Adrenal gland (tissue), 9 donors: ENCODE measurements at regions not wholly inside any gene's neighbourhood (a gene's known extent, or its start where the extent isn't known, plus 50 kb on each side); places are given as distances from the start of the nearest gene placed in this dataset.

Experiments used
- DNase-seq, 7 donors: peaks; one replicate each; pipeline ENCODE4 v3.0.0-alpha.2; 2019 to 2020
- H3K27ac ChIP-seq, 5 donors: fragments of 200-600 bp; sonication (generic) in 4 of 5; 1 replicate in 3 of 5; 2 replicates in 2 of 5; pipeline versions ENCODE4 v1.5.1 to v1.8.0; 2016 to 2020; ENCODE audit warnings: mild to moderate bottlenecking in 1 of 5
- H3K27me3 ChIP-seq: fragments of 200-600 bp; 2 replicates; pipeline ENCODE4 v1.8.0; 2021
- H3K36me3 ChIP-seq, 2 donors: fragments of 200-600 bp; replicated peaks in 1 of 2; 1 replicate in 1 of 2; 2 replicates in 1 of 2; pipeline versions ENCODE4 v1.5.1 to v1.8.0; 2018 to 2022
- H3K4me1 ChIP-seq, 2 donors: fragments of 200-600 bp; replicated peaks in 1 of 2; 1 replicate in 1 of 2; 2 replicates in 1 of 2; pipeline versions ENCODE4 v1.5.1 to v1.8.0; 2018 to 2021
- H3K4me3 ChIP-seq, 4 donors: fragments of 200-600 bp; sonication (generic) in 3 of 4; one replicate each; pipeline ENCODE4 v1.5.1; 2016 to 2018
- H3K9me3 ChIP-seq, 3 donors: fragments of 200-600 bp; sonication (generic) in 1 of 3; replicated peaks in 1 of 3; 1 replicate in 2 of 3; 2 replicates in 1 of 3; pipeline versions ENCODE4 v1.5.1 to v1.8.0; 2016 to 2021
- CTCF ChIP-seq, 6 experiments: fragments of 450-650 bp in 4 of 6; fragments of 200-600 bp in 2 of 6; sonication (generic) in 1 of 6; IDR thresholded peaks; 1 replicate in 5 of 6; 2 replicates in 1 of 6; pipeline versions ENCODE4 v1.5.1 to v1.8.0; 2016 to 2021; ENCODE audit warnings: antibody characterized with exemption in 6 of 6, mild to moderate bottlenecking in 2 of 6, moderate library complexity in 1 of 6
- POLR2A ChIP-seq, 2 donors: fragments of 450-650 bp; IDR thresholded peaks; one replicate each; pipeline ENCODE4 v1.6.1; 2017; ENCODE audit warnings: antibody characterized with exemption in 2 of 2, mild to moderate bottlenecking in 2 of 2, moderate library complexity in 1 of 2
- WGBS, 4 donors: extraction: QIAGEN DNeasy Blood & Tissue Kit in 2 of 4; methylation state at CpG; one replicate each; pipeline versions ENCODE4 v1.1.5 to v1.1.7; 2013 to 2017; 5-methylcytosine and 5-hydroxymethylcytosine counted together
- intact Hi-C, 2 donors: fragments of 100-400 bp; cut with DNase I; formaldehyde crosslinking; loops; one replicate each; pipeline versions ENCODE4 v1.14.1 to v1.15.0; 2022 to 2023
- donor health status: healthy with polysubstance abuse.
- donor health status: Bipolar disorder and iron deficiency.
- donor health status: DM: yes; HTN: yes; CAD: no.
- donor health status: DM: no; HTN: no; CAD: no.
- donor health status: DM: no; HTN: no; CAD: no.

- no peaks in the 10 kb centered on the region for H3K27me3 ChIP-seq
- intact Hi-C loops, result no loop called here
- DNase-seq, result no peak
- WGBS, 4 donors, result 24 to 47% (median 30%) methylated on average over 1 of the region's 1 CpG
- no peak overlapping the region for H3K4me3 ChIP-seq
- no peaks in the 10 kb centered on the region for H3K9me3 ChIP-seq
- H3K27ac ChIP-seq, result no peak overlapping the region
- no peak for TF ChIP-seq POLR2A (IDR thresholded peaks at IDR 0.05)
- TF ChIP-seq CTCF (IDR thresholded peaks at IDR 0.05), result no peak
- H3K4me1 ChIP-seq, result no peaks in the 10 kb centered on the region
- no peaks in the 10 kb centered on the region for H3K36me3 ChIP-seq
Observed at GRCh38 chr3:33936921-33937525, 138.6 kb downstream of the PDCD6IP start.

GRCh38 chr3:33937628-33938027 lies 139.2 kb downstream of the PDCD6IP start:
- no peak for TF ChIP-seq CTCF (IDR thresholded peaks at IDR 0.05)
- no peak for TF ChIP-seq POLR2A (IDR thresholded peaks at IDR 0.05)
- WGBS, 4 donors, result 27 to 52% (median 35%) methylated on average over 1 of the region's 1 CpG
- intact Hi-C loops, result no loop called here

GRCh38 chr3:33940149-33940548 lies 141.7 kb downstream of the PDCD6IP start:
- Histone ChIP-seq H3K4me3 (no peak overlapping the region), H3K9me3 (no peaks in the 10 kb centered on the region), H3K27me3 (no peaks in the 10 kb centered on the region), H3K4me1 (no peaks in the 10 kb centered on the region), H3K27ac (no peak overlapping the region), H3K36me3 (no peaks in the 10 kb centered on the region)
- intact Hi-C loops, result no loop called here
- no peak for DNase-seq
- 49 to 64% (median 56%) methylated on average over 5 of the region's 5 CpGs for WGBS, 4 donors
- TF ChIP-seq POLR2A (IDR thresholded peaks at IDR 0.05), result no peak
- no peak for TF ChIP-seq CTCF (IDR thresholded peaks at IDR 0.05)

More at GRCh38 chr3:33937628-33938027, 139.2 kb downstream of the PDCD6IP start:
- Histone ChIP-seq H3K27me3 (no peaks in the 10 kb centered on the region), H3K4me1 (no peaks in the 10 kb centered on the region), H3K36me3 (no peaks in the 10 kb centered on the region), H3K27ac (no peak overlapping the region), H3K9me3 (no peaks in the 10 kb centered on the region), H3K4me3 (no peak overlapping the region)
- no peak for DNase-seq

GRCh38 chr3:33940736-33941135 lies 142.3 kb downstream of the PDCD6IP start:
- DNase-seq, result no peak
- H3K27me3 ChIP-seq, result no peaks in the 10 kb centered on the region
- H3K9me3 ChIP-seq, result no peaks in the 10 kb centered on the region
- TF ChIP-seq CTCF (IDR thresholded peaks at IDR 0.05) (no peak), POLR2A (IDR thresholded peaks at IDR 0.05) (no peak)
- no peaks in the 10 kb centered on the region for H3K36me3 ChIP-seq
- intact Hi-C loops, result no loop called here
- 57 to 64% (median 60%) methylated on average over 4 of the region's 4 CpGs for WGBS, 4 donors
- H3K27ac ChIP-seq, result no peak overlapping the region
- no peaks in the 10 kb centered on the region for H3K4me1 ChIP-seq
- H3K4me3 ChIP-seq, result no peak overlapping the region
